ENCODE measurements at regions not wholly inside any gene's neighbourhood (a gene's known extent, or its start where the extent isn't known, plus 50 kb on each side); places are given as distances from the start of the nearest gene placed in this dataset.

GRCh38 chr2:128748835-128749605 lies 430.4 kb upstream of the HS6ST1 start:
- TF ChIP-seq EZH2 (IDR thresholded peaks at IDR 0.05; ENCODE audit: low read length) (no peak), CTCF (optimal IDR thresholded peaks at IDR 0.05 in 1 of 3, IDR thresholded peaks at IDR 0.05 in 1 of 3, conservative IDR thresholded peaks at IDR 0.05 in 1 of 3; ENCODE audit: extremely low read depth in 1 of 3, insufficient read depth in 2 of 3, low read length in 3 of 3) (no peak)
